ENCODE measurements at regions not wholly inside any gene's neighbourhood (a gene's known extent, or its start where the extent isn't known, plus 50 kb on each side); places are given as distances from the start of the nearest gene placed in this dataset.

- Mint-ChIP-seq H3K27me3 (peaks cover 21% of the 10 kb centered on the region), H3K36me3 (ENCODE audit: low read depth) (no peaks in the 10 kb centered on the region), H3K27ac (no peak overlapping the region), H3K9me3 (no peaks in the 10 kb centered on the region), H3K4me1 (ENCODE audit: low read depth) (peaks cover 6% of the 10 kb centered on the region), H3K4me3 (no peak overlapping the region)
- ATAC-seq (no peak), DNase-seq (no peak)
- ChIA-PET CTCF (interaction anchor here (0.6 to 3.9 kb wide), 39 partner anchors 9 to 962 kb away, joined by 3 to 37 read pairs (median 4); no protein-coding TSS in a partner anchor), POLR2A (no interaction called here)
- intact Hi-C loops (cut with micrococcal nuclease) = loop anchor here (10.0 kb wide), 1 partner anchor 964 kb away; no protein-coding TSS in a partner anchor
- no peak for TF ChIP-seq CTCF (IDR thresholded peaks at IDR 0.05)
Measured at GRCh38 chr10:118458957-118459641, 117.0 kb upstream of the FAM204A start.

- no peak overlapping the region for H3K4me3 Mint-ChIP-seq
- ChIA-PET POLR2A (no interaction called here), CTCF (interaction anchor here (1.3 to 3.9 kb wide), 5 partner anchors 11 to 961 kb away, joined by 4 to 37 read pairs (median 8); no protein-coding TSS in a partner anchor)
- ATAC-seq = no peak
- DNase-seq = no peak
- TF ChIP-seq CTCF (IDR thresholded peaks at IDR 0.05) = no peak
- peaks cover 6% of the 10 kb centered on the region for H3K4me1 Mint-ChIP-seq (ENCODE audit: low read depth)
- no peaks in the 10 kb centered on the region for H3K36me3 Mint-ChIP-seq (ENCODE audit: low read depth)
- intact Hi-C loops (cut with micrococcal nuclease) = loop anchor here (10.0 kb wide), 1 partner anchor 963 kb away; no protein-coding TSS in a partner anchor
- H3K27ac Mint-ChIP-seq = no peak overlapping the region
- H3K27me3 Mint-ChIP-seq = peaks cover 17% of the 10 kb centered on the region
- no peaks in the 10 kb centered on the region for H3K9me3 Mint-ChIP-seq
Measured at GRCh38 chr10:118457824-118458428, 115.8 kb upstream of the FAM204A start.

DNA sequence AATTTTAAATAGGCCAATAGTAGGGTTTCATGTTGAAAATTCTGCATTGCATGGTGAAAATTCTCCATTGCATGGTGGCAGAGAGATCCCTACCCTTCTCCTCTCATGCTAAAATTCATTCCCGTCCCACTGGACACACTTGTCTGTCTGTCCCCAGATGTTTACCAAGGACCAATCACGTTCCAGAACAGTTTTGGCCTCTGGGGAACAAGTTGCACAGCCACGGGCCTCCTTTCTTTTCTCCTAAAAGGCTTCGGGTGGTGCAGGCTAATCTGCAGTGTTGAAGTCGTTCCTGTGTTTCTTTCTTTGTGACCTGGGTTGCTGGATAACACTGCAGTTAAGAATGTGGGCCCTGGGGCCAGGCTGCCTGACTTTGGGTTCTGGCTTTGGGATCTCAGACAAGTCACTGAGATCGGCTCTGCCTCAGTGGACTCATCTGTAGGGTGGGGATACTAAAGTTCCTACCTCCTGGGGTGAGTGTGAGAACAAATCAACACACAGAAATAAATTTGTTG lies 113.1 kb upstream of the FAM204A start:
- ATAC-seq = no peak
- TF ChIP-seq CTCF (IDR thresholded peaks at IDR 0.05) = no peak
- peaks cover 8% of the 10 kb centered on the region for H3K27me3 Mint-ChIP-seq
- no peak for DNase-seq
- peaks cover 6% of the 10 kb centered on the region for H3K4me1 Mint-ChIP-seq (ENCODE audit: low read depth)
- intact Hi-C loops (cut with micrococcal nuclease) = loop anchor here (10.0 kb wide), 1 partner anchor 960 kb away; no protein-coding TSS in a partner anchor
- no peak overlapping the region for H3K27ac Mint-ChIP-seq
- ChIA-PET POLR2A (no interaction called here), CTCF (no interaction called here)
- H3K9me3 Mint-ChIP-seq = peaks cover 3% of the 10 kb centered on the region
- no peak overlapping the region for H3K4me3 Mint-ChIP-seq
- H3K36me3 Mint-ChIP-seq (ENCODE audit: low read depth) = no peaks in the 10 kb centered on the region

- POLR2A ChIA-PET = no interaction called here
- H3K9me3 Mint-ChIP-seq = peaks cover 3% of the 10 kb centered on the region
- peaks cover 2% of the 10 kb centered on the region for H3K4me1 Mint-ChIP-seq (ENCODE audit: low read depth)
- intact Hi-C loops (cut with micrococcal nuclease) = loop anchor here (10.0 kb wide), 1 partner anchor 959 kb away; no protein-coding TSS in a partner anchor
- H3K36me3 Mint-ChIP-seq (ENCODE audit: low read depth) = no peaks in the 10 kb centered on the region
- no peak overlapping the region for H3K4me3 Mint-ChIP-seq
- ATAC-seq (no peak), DNase-seq (no peak)
- CTCF ChIA-PET = no interaction called here
- H3K27me3 Mint-ChIP-seq = peaks cover 7% of the 10 kb centered on the region
- TF ChIP-seq CTCF (IDR thresholded peaks at IDR 0.05) = no peak
- H3K27ac Mint-ChIP-seq = no peak overlapping the region
Measured at GRCh38 chr10:118454211-118454610, 112.1 kb upstream of the FAM204A start.

- H3K27me3 Mint-ChIP-seq = peaks cover 11% of the 10 kb centered on the region
- ATAC-seq = no peak
- no peaks in the 10 kb centered on the region for H3K36me3 Mint-ChIP-seq (ENCODE audit: low read depth)
- no peak for TF ChIP-seq CTCF (IDR thresholded peaks at IDR 0.05)
- peaks cover 3% of the 10 kb centered on the region for H3K9me3 Mint-ChIP-seq
- H3K27ac Mint-ChIP-seq = no peak overlapping the region
- ChIA-PET CTCF (interaction anchor here (1.2 kb wide), 1 partner anchor 10 kb away, joined by 3 read pairs; no protein-coding TSS in a partner anchor), POLR2A (interaction anchor here (0.7 kb wide), 1 partner anchor 19 kb away, joined by 3 read pairs; no protein-coding TSS in a partner anchor)
- H3K4me3 Mint-ChIP-seq = no peak overlapping the region
- no peak for DNase-seq
- H3K4me1 Mint-ChIP-seq (ENCODE audit: low read depth) = no peaks in the 10 kb centered on the region
- intact Hi-C loops (cut with micrococcal nuclease) = loop anchor here (10.0 kb wide), 1 partner anchor 957 kb away; no protein-coding TSS in a partner anchor
Measured at GRCh38 chr10:118452098-118452497, 110.0 kb upstream of the FAM204A start.
